Lower leg skin (tissue), 3 donors: ENCODE measurements at regions not wholly inside any gene's neighbourhood (a gene's known extent, or its start where the extent isn't known, plus 50 kb on each side); places are given as distances from the start of the nearest gene placed in this dataset.

ENCODE experiments used
- CTCF ChIP-seq, 3 donors: fragments of 450-650 bp; IDR thresholded peaks; one replicate each; pipeline ENCODE4 v1.5.1; 2016; ENCODE audit warnings: antibody characterized with exemption in 3 of 3, mild to moderate bottlenecking in 3 of 3, moderate library complexity in 2 of 3
- POLR2A ChIP-seq, 2 donors: fragments of 450-650 bp; IDR thresholded peaks; one replicate each; pipeline ENCODE4 v1.6.1; 2016 to 2017; ENCODE audit warnings: antibody characterized with exemption in 2 of 2, mild to moderate bottlenecking in 1 of 2, moderate library complexity in 1 of 2

- TF ChIP-seq CTCF (IDR thresholded peaks at IDR 0.05) (no peak), POLR2A (IDR thresholded peaks at IDR 0.05) (no peak)
These were observed 522.6 kb downstream of the GLRX3 start for GRCh38 chr10:130658687-130659290.
